BLaER1 treated with 17β-estradiol and CSF1 and Interleukin-3, amounts not matched to agents 10 nM and 100 nM (cell line): ENCODE measurements at regions not wholly inside any gene's neighbourhood (a gene's known extent, or its start where the extent isn't known, plus 50 kb on each side); places are given as distances from the start of the nearest gene placed in this dataset.
"Not testable (repeated sequence)": the region's sequence is repeated elsewhere in the genome, so short reads cannot be mapped to it uniquely, and the experiment has no call there.

Source experiments
- H3K27ac ChIP-seq, 11 experiments: shearing (Covaris generic); formaldehyde crosslinking; 2 replicates each; pipeline ENCODE4 v1.8.1; 2022
- H3K27me3 ChIP-seq, 11 experiments: shearing (Covaris generic); formaldehyde crosslinking; 2 replicates each; pipeline ENCODE4 v1.8.1; 2022
- H3K36me3 ChIP-seq, 11 experiments: shearing (Covaris generic); formaldehyde crosslinking; 2 replicates each; pipeline ENCODE4 v1.8.1; 2022
- H3K4me1 ChIP-seq, 10 experiments: shearing (Covaris generic); formaldehyde crosslinking; 2 replicates each; pipeline ENCODE4 v1.8.1; 2022
- H3K4me2 ChIP-seq, 11 experiments: shearing (Covaris generic); formaldehyde crosslinking; 2 replicates each; pipeline ENCODE4 v1.8.1; 2022
- H3K4me3 ChIP-seq, 10 experiments: shearing (Covaris generic); formaldehyde crosslinking; 2 replicates each; pipeline ENCODE4 v1.8.1; 2022
- H3K9ac ChIP-seq, 11 experiments: shearing (Covaris generic); formaldehyde crosslinking; 2 replicates each; pipeline ENCODE4 v1.8.1; 2022
- H3K9me3 ChIP-seq, 11 experiments: shearing (Covaris generic); formaldehyde crosslinking; replicated peaks in 1 of 11; 2 replicates each; pipeline ENCODE4 v1.8.1; 2022
- H4K20me1 ChIP-seq, 11 experiments: shearing (Covaris generic); formaldehyde crosslinking; 2 replicates each; pipeline ENCODE4 v1.8.1; 2022
- Cebpa-rat ChIP-seq, 11 experiments: shearing (Covaris generic); IDR thresholded peaks; 2 replicates each; pipeline ENCODE4 v1.8.1; 2022

- Histone ChIP-seq H3K4me2 (0 out of 22 replicates have a peak overlapping the region, but pooled peaks of 4 of the 11 experiments have one; percentile 19 to 72 (median 33)), H3K4me3 (no peak overlapping the region), H3K9ac (no peak overlapping the region), H3K36me3 (no peaks in the 10 kb centered on the region), H3K27me3 (no peaks in the 10 kb centered on the region), H3K27ac (no peak overlapping the region), H3K4me1 (peaks cover 0 to 51% (median 23%) of the 10 kb centered on the region in 10 experiments; a peak in 13 of 20 replicates), H4K20me1 (no peaks in the 10 kb centered on the region), H3K9me3 (no peaks in the 10 kb centered on the region)
- no peak for TF ChIP-seq Cebpa-rat (IDR thresholded peaks at IDR 0.05)
Measured at GRCh38 chr11:116330439-116331185, 442.2 kb downstream of the BUD13 start.

GRCh38 chr11:116329354-116330090 is 443.3 kb downstream of the BUD13 start:
- H3K27ac ChIP-seq = no peak overlapping the region
- TF ChIP-seq Cebpa-rat (IDR thresholded peaks at IDR 0.05) = no peak
- no peak overlapping the region for H3K4me3 ChIP-seq
- no peaks in the 10 kb centered on the region for H3K27me3 ChIP-seq
- H3K36me3 ChIP-seq = no peaks in the 10 kb centered on the region
- H3K9me3 ChIP-seq = no peaks in the 10 kb centered on the region
- H3K4me1 ChIP-seq = peaks cover 0 to 51% (median 23%) of the 10 kb centered on the region in 10 experiments; a peak in 13 of 20 replicates
- H4K20me1 ChIP-seq = no peaks in the 10 kb centered on the region
- H3K4me2 ChIP-seq = peak overlapping the region in 5 of 11 experiments; percentile 5 to 40 (median 24); a peak in 4 of 22 replicates
- H3K9ac ChIP-seq = no peak overlapping the region

- TF ChIP-seq Cebpa-rat (IDR thresholded peaks at IDR 0.05) = no peak
- no peaks in the 10 kb centered on the region for H3K9me3 ChIP-seq
- H3K36me3 ChIP-seq = no peaks in the 10 kb centered on the region
- no peak overlapping the region for H3K9ac ChIP-seq
- peaks cover 0 to 50% (median 22%) of the 10 kb centered on the region in 10 experiments; a peak in 13 of 20 replicates for H3K4me1 ChIP-seq
- H3K4me3 ChIP-seq = no peak overlapping the region
- H4K20me1 ChIP-seq = no peaks in the 10 kb centered on the region
- H3K27me3 ChIP-seq = no peaks in the 10 kb centered on the region
- peak overlapping the region in 3 of 11 experiments; percentile 4 to 17 (median 15); a peak in 2 of 22 replicates for H3K4me2 ChIP-seq
- no peak overlapping the region for H3K27ac ChIP-seq
Measured at GRCh38 chr11:116328851-116329250, 443.9 kb downstream of the BUD13 start.

DNA sequence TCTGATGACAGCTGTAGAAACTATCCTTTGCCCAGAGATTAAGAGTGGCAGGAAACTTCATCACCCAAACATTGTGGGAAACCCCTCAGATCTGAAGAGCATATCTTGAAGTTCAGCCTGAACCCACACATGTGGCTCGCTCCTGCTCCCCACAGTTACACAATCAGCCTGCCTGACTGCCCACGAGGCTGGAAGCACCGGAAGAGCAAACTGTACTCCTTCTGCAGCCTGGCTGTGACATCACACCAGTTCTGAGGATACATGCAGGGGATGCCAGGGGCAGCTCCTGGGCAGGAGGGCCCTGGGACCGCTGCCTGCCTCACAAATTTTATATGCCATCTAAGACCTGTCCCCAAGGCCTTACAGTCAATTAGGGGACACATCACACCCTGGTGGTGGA is 444.4 kb downstream of the BUD13 start:
- H3K36me3 ChIP-seq = no peaks in the 10 kb centered on the region
- H3K4me1 ChIP-seq = peaks cover 0 to 45% (median 18%) of the 10 kb centered on the region in 10 experiments; a peak in 13 of 20 replicates
- H3K9ac ChIP-seq = no peak overlapping the region
- no peaks in the 10 kb centered on the region for H3K27me3 ChIP-seq
- TF ChIP-seq Cebpa-rat (IDR thresholded peaks at IDR 0.05) = no peak
- peak overlapping the region in 5 of 11 experiments; percentile 4 to 18 (median 15); a peak in 3 of 22 replicates for H3K4me2 ChIP-seq
- no peaks in the 10 kb centered on the region for H3K9me3 ChIP-seq
- H4K20me1 ChIP-seq = no peaks in the 10 kb centered on the region
- H3K27ac ChIP-seq = no peak overlapping the region
- H3K4me3 ChIP-seq = no peak overlapping the region

- no peak overlapping the region for H3K27ac ChIP-seq
- no peak overlapping the region for H3K9ac ChIP-seq
- peaks cover 0 to 23% (median 3%) of the 10 kb centered on the region in 10 experiments; a peak in 9 of 20 replicates for H3K4me1 ChIP-seq
- H3K4me2 ChIP-seq = no peak overlapping the region
- no peaks in the 10 kb centered on the region for H3K36me3 ChIP-seq
- H4K20me1 ChIP-seq = no peaks in the 10 kb centered on the region
- no peaks in the 10 kb centered on the region for H3K27me3 ChIP-seq
- TF ChIP-seq Cebpa-rat (IDR thresholded peaks at IDR 0.05) = no peak
- no peak overlapping the region for H3K4me3 ChIP-seq
- no peaks in the 10 kb centered on the region; a peak in 1 of 22 replicates for H3K9me3 ChIP-seq
Measured at GRCh38 chr11:116326146-116326545, 446.6 kb downstream of the BUD13 start.

DNA sequence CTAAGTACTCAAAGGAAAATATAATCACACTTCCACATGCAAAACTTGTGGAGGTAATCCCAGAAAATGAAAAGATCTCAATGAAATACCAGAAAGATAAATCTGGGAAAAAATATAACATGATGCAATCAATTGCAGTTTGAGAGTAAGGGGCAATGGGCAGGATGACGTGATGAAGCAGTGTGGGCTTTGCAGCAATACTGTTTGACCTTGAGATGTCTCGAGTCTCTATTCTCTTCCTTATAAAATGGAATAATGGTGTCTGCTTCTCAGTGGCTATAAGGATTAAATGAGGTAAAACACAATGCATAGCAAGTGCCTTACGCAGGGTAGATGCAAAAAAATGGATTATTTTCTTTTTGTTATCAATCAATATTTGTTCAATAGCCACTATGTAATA is 447.5 kb downstream of the BUD13 start:
- H3K9ac ChIP-seq = no peak overlapping the region
- no peaks in the 10 kb centered on the region; a peak in 1 of 22 replicates for H3K9me3 ChIP-seq
- H3K4me3 ChIP-seq = no peak overlapping the region
- peaks cover 0 to 22% (median 3%) of the 10 kb centered on the region in 10 experiments; a peak in 9 of 20 replicates for H3K4me1 ChIP-seq
- H3K36me3 ChIP-seq = no peaks in the 10 kb centered on the region
- no peaks in the 10 kb centered on the region for H4K20me1 ChIP-seq
- no peak overlapping the region for H3K4me2 ChIP-seq
- TF ChIP-seq Cebpa-rat (IDR thresholded peaks at IDR 0.05) = no peak; a peak in 1 of 22 replicates
- H3K27ac ChIP-seq = no peak overlapping the region
- no peaks in the 10 kb centered on the region for H3K27me3 ChIP-seq

DNA sequence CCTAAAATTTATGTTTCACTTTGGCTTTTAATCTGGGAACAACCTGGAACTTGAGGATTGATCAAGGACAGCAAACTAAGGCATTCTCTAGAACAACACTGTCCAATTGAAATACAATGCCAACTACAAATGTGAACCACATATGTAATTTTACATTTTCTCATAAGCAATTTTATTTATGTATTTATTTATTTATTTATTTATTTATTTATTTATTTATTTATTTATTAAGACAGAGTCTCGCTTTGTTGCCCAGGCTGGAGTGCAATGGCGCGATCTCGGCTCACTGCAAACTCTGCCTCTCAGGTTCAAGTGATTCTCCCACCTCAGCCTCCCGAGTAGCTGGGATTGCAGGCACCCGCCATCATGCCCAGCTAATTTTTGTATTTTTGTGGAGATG is 448.7 kb downstream of the BUD13 start:
- H3K27me3 ChIP-seq = not testable (repeated sequence)

GRCh38 chr11:116317212-116317611 is 455.6 kb downstream of the BUD13 start:
- Histone ChIP-seq H3K36me3 (no peaks in the 10 kb centered on the region), H3K4me1 (peaks cover 22 to 28% (median 24%) of the 10 kb centered on the region in 10 experiments), H4K20me1 (no peaks in the 10 kb centered on the region), H3K9me3 (no peaks in the 10 kb centered on the region; a peak in 1 of 22 replicates), H3K27me3 (no peaks in the 10 kb centered on the region), H3K4me2 (no peak overlapping the region), H3K27ac (no peak overlapping the region), H3K4me3 (no peak overlapping the region), H3K9ac (no peak overlapping the region)
- no peak for TF ChIP-seq Cebpa-rat (IDR thresholded peaks at IDR 0.05)

More for the DNA sequence above, 448.7 kb downstream of the BUD13 start:
- H3K9ac ChIP-seq, H3K9me3 ChIP-seq, H4K20me1 ChIP-seq, H3K36me3 ChIP-seq, H3K4me2 ChIP-seq, H3K4me3 ChIP-seq, H3K27ac ChIP-seq: not testable (repeated sequence)
- H3K4me1 ChIP-seq = peaks cover 0 to 12% (median 3%) of the 10 kb centered on the region in 10 experiments; a peak in 7 of 20 replicates

DNA sequence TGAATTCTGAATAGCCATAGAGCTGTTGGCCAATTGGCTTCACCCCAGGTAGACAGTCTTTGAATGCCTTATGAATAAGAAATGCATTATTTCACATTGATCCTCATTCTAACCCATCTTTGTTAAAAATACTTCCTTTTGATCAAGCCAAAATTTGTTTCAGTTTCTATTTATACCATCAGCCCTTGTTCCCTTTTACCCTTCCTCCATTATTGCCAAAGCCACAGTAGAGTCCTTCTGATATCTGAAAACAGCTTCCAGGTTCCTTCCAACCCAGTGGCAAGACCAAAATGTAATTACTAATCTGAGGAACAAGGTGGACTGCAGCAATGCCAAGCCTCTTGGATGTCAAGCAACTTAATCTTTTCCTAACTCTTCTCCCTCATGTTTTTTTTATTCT is 458.8 kb downstream of the BUD13 start:
- Histone ChIP-seq H4K20me1 (0 out of 22 replicates have a peak, but pooled peaks cover 0 to 3% (median 0%) of the 10 kb centered on the region in 11 experiments), H3K27ac (no peak overlapping the region; a peak in 1 of 22 replicates), H3K27me3 (no peaks in the 10 kb centered on the region), H3K9me3 (no peaks in the 10 kb centered on the region), H3K4me3 (no peak overlapping the region), H3K4me1 (peaks cover 27 to 42% (median 35%) of the 10 kb centered on the region in 10 experiments), H3K36me3 (no peaks in the 10 kb centered on the region), H3K4me2 (peak overlapping the region; percentile 82 to 94 (median 88)), H3K9ac (no peak overlapping the region)
- no peak for TF ChIP-seq Cebpa-rat (IDR thresholded peaks at IDR 0.05)
